GM12891 (cell line): ENCODE measurements at regions not wholly inside any gene's neighbourhood (a gene's known extent, or its start where the extent isn't known, plus 50 kb on each side); places are given as distances from the start of the nearest gene placed in this dataset.

Experiments used
- PAX5 ChIP-seq: IDR thresholded peaks from 2 replicates; pipeline ENCODE4 v1.6.1; 2011; ENCODE audit warnings: low read length, moderate library complexity, mild to moderate bottlenecking; ENCODE audit not compliant: insufficient read depth, severe bottlenecking
- POLR2A ChIP-seq: IDR thresholded peaks from 2 replicates; pipeline ENCODE4 v1.6.1; 2011; ENCODE audit warnings: low read depth, low read length, control low read depth
- POLR2AphosphoS5 ChIP-seq: IDR thresholded peaks from 2 replicates; pipeline ENCODE4 v1.6.1; 2011; ENCODE audit warnings: low read depth, low read length, control low read depth
- SPI1 ChIP-seq: IDR thresholded peaks from 2 replicates; pipeline ENCODE4 v1.6.1; 2011; ENCODE audit warnings: low read depth, low read length, control low read depth
- TAF1 ChIP-seq: IDR thresholded peaks from 2 replicates; pipeline ENCODE4 v1.6.1; 2011; ENCODE audit warnings: low read depth, low read length, control low read depth

DNA sequence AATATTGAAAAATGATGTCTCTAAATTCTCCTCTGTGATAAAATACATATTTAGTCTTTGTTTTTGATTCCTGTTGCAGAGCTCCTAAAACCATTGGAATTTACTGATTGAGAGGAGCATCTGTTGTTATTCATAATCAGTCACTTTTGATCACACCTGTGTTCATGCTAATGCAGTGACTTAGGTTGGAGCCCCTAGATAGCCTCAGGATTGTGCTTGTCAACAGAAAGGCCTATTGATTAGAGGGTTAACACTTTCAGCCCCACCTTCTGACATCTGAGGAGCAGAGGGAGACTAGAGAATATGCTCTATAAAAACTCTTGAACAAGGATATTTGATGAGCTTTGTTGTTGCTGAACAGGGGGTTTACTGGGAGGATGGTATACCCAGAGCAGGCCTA is 409.5 kb upstream of the ADGRL3 start:
- TF ChIP-seq POLR2A (no peak), POLR2AphosphoS5 (no peak), TAF1 (no peak), SPI1 (no peak), PAX5 (no peak)
